Right atrium auricular region (tissue), 2 donors: ENCODE measurements at regions not wholly inside any gene's neighbourhood (a gene's known extent, or its start where the extent isn't known, plus 50 kb on each side); places are given as distances from the start of the nearest gene placed in this dataset.

Experiments
- DNase-seq: peaks from one replicate; pipeline ENCODE4 v3.0.0-alpha.2; 2019; ENCODE audit warnings: low spot score
- H3K27ac ChIP-seq, 2 donors: fragments of 200-600 bp; sonication (generic); 1 replicate in 1 of 2; 2 replicates in 1 of 2; pipeline ENCODE4 v1.5.1; 2016 to 2019
- H3K27me3 ChIP-seq, 2 donors: fragments of 200-600 bp; sonication (generic); one replicate each; pipeline versions ENCODE4 v1.5.1 to v1.6.0; 2017 to 2019
- H3K36me3 ChIP-seq: fragments of 200-600 bp; sonication (generic); one replicate; pipeline ENCODE4 v1.5.1; 2016
- H3K4me1 ChIP-seq, 2 donors: fragments of 200-600 bp; sonication (generic); one replicate each; pipeline versions ENCODE4 v1.5.1 to v1.6.0; 2017 to 2019
- H3K4me3 ChIP-seq, 2 donors: fragments of 200-600 bp; sonication (generic); 1 replicate in 1 of 2; 2 replicates in 1 of 2; pipeline ENCODE4 v1.5.1; 2017 to 2019; ENCODE audit warnings: mild to moderate bottlenecking in 1 of 2, moderate library complexity in 1 of 2
- H3K9me3 ChIP-seq, 2 donors: fragments of 200-600 bp; sonication (generic); one replicate each; pipeline ENCODE4 v1.5.1; 2019
- CTCF ChIP-seq, 2 donors: fragments of 200-600 bp; sonication (generic); IDR thresholded peaks; one replicate each; pipeline ENCODE4 v1.5.1; 2019; ENCODE audit warnings: antibody characterized with exemption in 2 of 2

GRCh38 chr12:38149395-38150073, 167.0 kb upstream of the ALG10B start:
- H3K4me3 ChIP-seq = no peak overlapping the region
- no peaks in the 10 kb centered on the region for H3K27me3 ChIP-seq
- DNase-seq = peak; percentile 28
- TF ChIP-seq CTCF (IDR thresholded peaks at IDR 0.05) = no peak
- no peaks in the 10 kb centered on the region for H3K36me3 ChIP-seq
- H3K9me3 ChIP-seq = peaks cover 0 to 6% of the 10 kb centered on the region in 2 donors
- H3K27ac ChIP-seq = no peak overlapping the region
- no peaks in the 10 kb centered on the region for H3K4me1 ChIP-seq

GRCh38 chr12:38151991-38152700, 164.4 kb upstream of the ALG10B start:
- no peak for TF ChIP-seq CTCF (IDR thresholded peaks at IDR 0.05)
- H3K4me1 ChIP-seq = no peaks in the 10 kb centered on the region
- peak; percentile 47 for DNase-seq
- H3K27me3 ChIP-seq = no peaks in the 10 kb centered on the region
- no peak overlapping the region for H3K4me3 ChIP-seq
- H3K9me3 ChIP-seq = no peaks in the 10 kb centered on the region
- H3K27ac ChIP-seq = no peak overlapping the region
- no peaks in the 10 kb centered on the region for H3K36me3 ChIP-seq

GRCh38 chr12:38152816-38153736, 163.5 kb upstream of the ALG10B start:
- Histone ChIP-seq H3K27me3 (no peaks in the 10 kb centered on the region), H3K4me3 (no peak overlapping the region), H3K4me1 (no peaks in the 10 kb centered on the region), H3K9me3 (no peaks in the 10 kb centered on the region), H3K36me3 (no peaks in the 10 kb centered on the region), H3K27ac (no peak overlapping the region)
- no peak for DNase-seq
- TF ChIP-seq CTCF (IDR thresholded peaks at IDR 0.05) = no peak

GRCh38 chr12:38153737-38154061, 162.9 kb upstream of the ALG10B start:
- no peak for TF ChIP-seq CTCF (IDR thresholded peaks at IDR 0.05)
- no peak overlapping the region for H3K27ac ChIP-seq
- no peaks in the 10 kb centered on the region for H3K9me3 ChIP-seq
- H3K4me1 ChIP-seq = no peaks in the 10 kb centered on the region
- H3K27me3 ChIP-seq = no peaks in the 10 kb centered on the region
- no peaks in the 10 kb centered on the region for H3K36me3 ChIP-seq
- DNase-seq = peak; percentile 43
- no peak overlapping the region for H3K4me3 ChIP-seq

- H3K27ac ChIP-seq = no peak overlapping the region
- H3K9me3 ChIP-seq = no peaks in the 10 kb centered on the region
- no peaks in the 10 kb centered on the region for H3K36me3 ChIP-seq
- H3K4me3 ChIP-seq = no peak overlapping the region
- no peaks in the 10 kb centered on the region for H3K4me1 ChIP-seq
- no peak for TF ChIP-seq CTCF (IDR thresholded peaks at IDR 0.05)
- DNase-seq = peak; percentile 49
- H3K27me3 ChIP-seq = no peaks in the 10 kb centered on the region
Observed at GRCh38 chr12:38154096-38155019, 162.2 kb upstream of the ALG10B start.
